Activated T-cell treated with anti-CD3 and anti-CD28 coated beads, Interleukin-2, amount 50 U/mL, for 4 hours (primary cell): ENCODE measurements at regions not wholly inside any gene's neighbourhood (a gene's known extent, or its start where the extent isn't known, plus 50 kb on each side); places are given as distances from the start of the nearest gene placed in this dataset.

ENCODE experiments used
- ATAC-seq, 2 donors: fragments of 200-7000 bp; cut with Tn5 transposase; one replicate each; pipeline ENCODE4 v1.10.0; 2021
- DNase-seq: peaks from one replicate; pipeline ENCODE4 v3.0.0-alpha.2; 2020
- H3K27me3 Mint-ChIP-seq: one replicate; pipeline ENCODE4 v1.8.0; 2021; ENCODE audit warnings: low read depth, mixed read lengths
- H3K36me3 Mint-ChIP-seq: one replicate; pipeline ENCODE4 v1.8.0; 2022; ENCODE audit warnings: mixed read lengths; ENCODE audit not compliant: insufficient read depth
- H3K4me1 Mint-ChIP-seq: one replicate; pipeline ENCODE4 v1.8.0; 2021; ENCODE audit warnings: low read depth, mixed read lengths
- H3K4me3 Mint-ChIP-seq: one replicate; pipeline ENCODE4 v1.8.0; 2021; ENCODE audit warnings: mild to moderate bottlenecking, moderate library complexity, mixed read lengths
- H3K9me3 Mint-ChIP-seq: one replicate; pipeline ENCODE4 v1.8.0; 2021; ENCODE audit warnings: mixed read lengths

DNA sequence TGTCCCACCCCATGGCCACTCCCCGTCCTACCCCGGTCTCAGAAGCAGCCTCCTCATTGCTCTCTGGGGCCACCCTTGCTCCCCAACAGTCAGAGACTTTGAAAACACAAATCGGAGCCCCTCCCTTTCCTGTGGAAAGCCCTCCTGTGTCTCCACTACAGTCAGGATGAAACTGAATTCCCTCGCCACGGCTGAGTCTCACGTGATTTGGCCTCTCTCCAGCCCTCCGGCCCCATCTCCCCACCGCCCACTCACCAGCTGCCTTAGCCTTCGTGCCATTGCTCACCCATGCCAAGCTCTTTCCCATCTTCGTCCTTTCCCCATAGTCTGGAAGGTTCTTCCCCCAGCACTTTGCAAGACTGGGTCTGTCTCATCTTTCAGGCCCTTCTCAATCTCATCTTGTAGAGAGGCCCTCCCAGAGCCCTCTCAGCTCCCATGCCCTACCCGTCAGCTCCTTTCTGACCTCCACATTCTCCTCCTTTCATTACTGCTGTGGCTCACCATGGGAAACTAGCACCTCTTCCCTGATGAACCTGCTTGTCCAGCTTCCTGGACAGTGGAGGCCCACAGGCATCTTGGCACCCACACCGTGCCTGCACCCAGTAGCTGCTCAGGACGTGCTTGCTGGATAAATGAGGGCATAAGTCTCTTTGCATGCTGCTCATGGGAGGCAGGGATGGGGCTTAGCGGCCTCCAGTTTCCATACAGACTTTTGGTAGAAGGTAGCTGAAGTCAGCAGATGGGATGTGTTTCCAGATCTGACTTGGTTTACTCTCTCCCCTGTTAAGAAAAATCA lies 126.4 kb upstream of the COL5A1 start:
- H3K27me3 Mint-ChIP-seq, result peaks cover 6% of the 10 kb centered on the region
- no peaks in the 10 kb centered on the region for H3K9me3 Mint-ChIP-seq
- no peak for DNase-seq
- H3K4me1 Mint-ChIP-seq, result no peaks in the 10 kb centered on the region
- no peaks in the 10 kb centered on the region for H3K36me3 Mint-ChIP-seq
- no peak for ATAC-seq
- no peak overlapping the region for H3K4me3 Mint-ChIP-seq

DNA sequence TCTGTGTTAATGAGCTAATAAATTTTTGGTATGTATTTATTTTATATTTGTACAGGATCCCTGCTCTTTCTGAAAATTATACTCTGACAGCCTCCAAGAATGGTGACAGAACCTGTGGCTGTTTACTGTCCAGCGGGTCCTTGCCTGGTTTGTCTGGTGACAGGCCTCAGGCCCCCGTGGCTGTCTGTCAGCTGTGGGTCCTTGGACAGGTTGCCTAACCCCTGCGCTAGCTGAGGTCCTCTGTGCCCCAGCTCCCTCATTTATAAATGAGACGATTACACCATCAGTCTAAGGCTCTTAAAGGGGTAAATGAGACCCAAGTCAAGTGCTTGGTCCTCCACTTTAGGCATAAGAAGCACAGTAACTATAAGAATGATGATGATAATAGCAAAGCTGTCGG lies 125.1 kb upstream of the COL5A1 start:
- ATAC-seq, result no peak
- Mint-ChIP-seq H3K4me3 (no peak overlapping the region), H3K4me1 (no peaks in the 10 kb centered on the region), H3K27me3 (peaks cover 6% of the 10 kb centered on the region), H3K36me3 (no peaks in the 10 kb centered on the region), H3K9me3 (peaks cover 4% of the 10 kb centered on the region)
- DNase-seq, result no peak

DNA sequence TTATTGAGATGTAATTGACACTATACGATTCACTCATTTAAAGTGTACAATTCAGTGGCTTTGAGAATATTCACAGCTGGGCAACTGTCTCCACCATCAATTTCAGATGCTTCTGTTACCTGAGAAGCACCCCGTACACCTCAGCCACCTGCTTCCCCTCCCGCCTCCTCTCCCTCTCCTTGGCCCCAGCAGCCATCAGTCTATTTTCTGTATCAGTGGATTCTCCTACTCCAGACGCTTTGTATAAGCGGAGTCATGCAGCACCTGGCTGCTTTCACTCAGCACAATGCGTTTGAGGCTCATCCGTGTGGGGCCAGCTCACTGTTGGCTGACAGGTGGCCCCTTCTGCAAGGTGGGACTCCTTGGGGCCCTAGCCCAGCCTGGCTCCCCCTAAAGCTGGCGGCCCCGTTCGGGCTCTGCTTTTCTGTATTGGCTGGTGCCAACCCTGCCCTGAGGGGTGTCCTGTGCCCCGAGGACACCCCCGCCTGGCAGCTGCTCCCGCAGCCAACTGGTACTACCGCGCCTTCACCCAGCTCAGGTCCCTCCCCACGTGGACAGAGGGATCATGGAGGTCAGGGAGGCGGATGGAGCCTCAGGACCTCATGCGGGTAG lies 124.4 kb upstream of the COL5A1 start:
- no peak for DNase-seq
- H3K36me3 Mint-ChIP-seq, result no peaks in the 10 kb centered on the region
- ATAC-seq, result no peak
- H3K4me3 Mint-ChIP-seq, result no peak overlapping the region
- peaks cover 6% of the 10 kb centered on the region for H3K27me3 Mint-ChIP-seq
- no peaks in the 10 kb centered on the region for H3K4me1 Mint-ChIP-seq
- peaks cover 4% of the 10 kb centered on the region for H3K9me3 Mint-ChIP-seq

DNA sequence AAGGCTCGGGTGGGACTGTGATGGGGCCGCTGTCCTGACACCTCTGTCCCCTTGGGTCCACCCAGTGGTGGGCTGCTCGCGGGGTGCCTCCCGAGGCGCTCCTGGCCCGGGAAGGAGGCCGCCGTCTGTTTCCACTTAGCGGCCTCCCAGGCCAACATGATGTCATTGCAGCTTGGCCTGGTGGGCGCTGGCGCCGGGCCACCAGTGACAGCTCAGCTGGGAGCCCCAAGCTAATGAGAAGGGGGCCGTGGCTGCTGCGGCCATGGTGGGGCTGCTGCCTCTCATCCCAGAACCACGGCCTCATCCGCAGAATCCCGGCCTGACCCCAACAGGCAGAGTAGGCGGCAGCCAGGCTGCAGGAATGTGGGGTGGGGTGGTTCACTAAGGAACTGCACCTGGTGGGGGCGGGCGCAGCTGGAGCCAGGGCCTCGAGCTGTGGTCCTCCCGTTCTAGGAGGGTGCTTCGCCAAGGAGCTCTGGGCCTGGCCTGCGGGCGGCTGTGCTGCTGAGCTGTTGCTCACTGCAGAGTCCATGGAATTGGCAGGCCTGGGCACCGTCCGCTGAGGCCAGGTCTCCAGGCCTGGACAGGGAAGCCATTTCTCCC lies 123.5 kb upstream of the COL5A1 start:
- no peak for ATAC-seq
- peaks cover 9% of the 10 kb centered on the region for H3K27me3 Mint-ChIP-seq
- no peak overlapping the region for H3K4me3 Mint-ChIP-seq
- no peaks in the 10 kb centered on the region for H3K4me1 Mint-ChIP-seq
- H3K9me3 Mint-ChIP-seq, result peaks cover 4% of the 10 kb centered on the region
- no peak for DNase-seq
- H3K36me3 Mint-ChIP-seq, result no peaks in the 10 kb centered on the region

DNA sequence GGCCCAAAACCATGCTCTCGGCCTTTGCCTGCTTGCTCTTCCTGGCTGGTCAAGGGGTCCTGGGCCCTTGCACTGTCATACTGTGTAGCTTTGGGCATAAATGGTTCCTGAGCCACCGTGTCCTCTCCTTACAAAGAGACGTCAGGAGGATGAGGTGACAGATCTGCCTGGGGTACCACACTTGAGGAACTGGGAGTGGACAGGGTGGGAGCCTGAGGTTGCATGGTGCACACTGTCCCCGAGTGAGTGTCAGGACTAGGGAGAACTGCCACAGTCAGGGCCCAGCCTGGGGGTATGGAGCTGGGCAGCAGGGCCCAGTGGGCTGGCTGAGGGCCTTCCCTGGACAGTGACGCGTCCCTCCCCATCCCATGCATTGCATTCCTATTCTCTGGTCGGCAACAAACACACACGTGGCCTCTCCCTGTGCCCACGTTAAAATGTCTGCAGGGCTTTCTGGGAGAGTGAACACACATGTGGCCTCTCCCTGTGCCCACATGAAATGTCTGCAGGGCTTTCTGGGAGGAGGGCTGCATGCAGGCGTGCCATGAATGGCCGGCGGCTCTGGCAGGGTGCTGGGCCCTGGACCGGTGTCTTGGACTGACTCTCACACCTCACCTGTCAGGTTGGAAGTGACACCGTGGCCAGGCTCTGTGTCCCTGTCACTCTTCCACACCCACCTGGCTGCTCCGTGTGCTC lies 122.1 kb upstream of the COL5A1 start:
- peaks cover 4% of the 10 kb centered on the region for H3K9me3 Mint-ChIP-seq
- DNase-seq (no peak), ATAC-seq (no peak)

DNA sequence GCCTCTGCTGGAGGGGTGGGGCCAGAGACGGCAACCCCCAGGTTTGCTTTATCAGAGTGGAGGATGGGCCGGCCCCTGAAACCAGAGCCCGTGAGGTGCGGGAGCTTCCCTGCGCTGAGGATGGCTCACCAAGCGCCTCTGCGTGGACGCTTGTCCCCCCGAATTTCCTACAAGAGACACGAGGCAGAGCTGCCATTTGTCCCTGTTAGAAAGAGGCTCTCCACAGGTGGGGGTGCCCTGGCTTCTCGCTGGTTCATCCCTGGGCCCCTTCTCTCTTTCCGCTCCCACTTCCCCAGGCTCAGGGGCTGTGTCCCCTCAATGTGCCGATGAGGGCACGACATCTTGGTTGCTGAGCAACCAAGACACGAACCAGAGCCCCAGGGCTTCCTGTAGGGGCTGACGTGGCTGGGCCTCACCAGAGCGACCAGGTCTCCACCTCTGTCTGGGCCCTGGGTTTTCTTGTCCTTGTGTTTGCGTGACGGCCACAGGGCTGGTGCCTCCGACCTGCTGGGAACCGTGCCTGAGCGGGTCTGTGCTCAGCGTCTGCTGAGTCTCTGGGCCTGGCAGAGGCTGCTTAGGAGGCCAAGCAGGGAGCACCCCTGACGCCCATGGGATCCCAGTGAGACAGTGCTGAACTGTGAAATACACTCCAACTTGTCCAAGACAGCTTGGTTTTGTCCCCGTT lies 119.6 kb upstream of the COL5A1 start:
- DNase-seq (no peak), ATAC-seq (no peak)
- peaks cover 4% of the 10 kb centered on the region for H3K9me3 Mint-ChIP-seq
- H3K27me3 Mint-ChIP-seq, result peaks cover 11% of the 10 kb centered on the region
- H3K4me1 Mint-ChIP-seq, result no peaks in the 10 kb centered on the region
- no peak overlapping the region for H3K4me3 Mint-ChIP-seq
- H3K36me3 Mint-ChIP-seq, result no peaks in the 10 kb centered on the region

More for the DNA sequence above, 122.1 kb upstream of the COL5A1 start:
- no peak overlapping the region for H3K4me3 Mint-ChIP-seq
- H3K36me3 Mint-ChIP-seq, result no peaks in the 10 kb centered on the region
- no peaks in the 10 kb centered on the region for H3K4me1 Mint-ChIP-seq
- peaks cover 12% of the 10 kb centered on the region for H3K27me3 Mint-ChIP-seq

DNA sequence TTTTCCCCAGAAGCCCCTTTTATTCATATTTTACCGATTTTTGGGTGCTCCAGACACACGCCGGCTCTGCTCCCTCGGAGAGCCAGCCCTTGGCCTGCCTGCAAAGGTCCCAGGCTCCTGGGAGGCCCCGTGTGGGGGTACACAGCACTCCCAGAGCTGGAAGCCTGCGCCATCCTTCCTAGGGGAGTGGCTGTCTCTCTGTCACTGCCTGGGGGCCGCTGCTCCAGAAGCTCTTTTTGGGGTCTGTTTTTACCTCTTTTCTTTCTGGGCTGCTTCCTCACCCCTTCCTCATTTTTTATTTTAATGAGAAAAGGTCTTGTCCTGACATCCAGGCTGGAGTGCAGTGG lies 119.1 kb upstream of the COL5A1 start:
- H3K36me3 Mint-ChIP-seq, result no peaks in the 10 kb centered on the region
- ATAC-seq (no peak), DNase-seq (no peak)
- H3K4me3 Mint-ChIP-seq, result no peak overlapping the region
- no peaks in the 10 kb centered on the region for H3K4me1 Mint-ChIP-seq
- H3K27me3 Mint-ChIP-seq, result peaks cover 13% of the 10 kb centered on the region
- peaks cover 4% of the 10 kb centered on the region for H3K9me3 Mint-ChIP-seq

DNA sequence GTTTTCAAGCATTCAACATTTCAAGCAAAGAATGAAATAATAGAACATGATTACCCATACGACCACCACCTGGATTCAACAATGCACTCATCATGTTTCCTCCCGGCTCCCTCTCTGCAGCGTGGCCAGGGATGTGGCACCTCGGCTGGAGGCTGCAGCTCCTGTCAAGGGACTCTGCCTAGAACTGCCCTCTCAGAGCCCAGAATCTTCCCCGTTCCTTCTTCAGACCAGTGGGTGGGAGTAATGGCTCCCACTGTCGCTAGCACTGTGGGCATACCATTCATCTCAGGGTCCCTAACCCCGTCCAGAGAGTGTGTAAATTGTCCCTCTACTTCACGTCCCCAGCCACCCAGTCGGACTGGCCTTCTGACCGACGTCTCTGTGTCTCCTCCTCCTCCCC lies 118.6 kb upstream of the COL5A1 start:
- peaks cover 4% of the 10 kb centered on the region for H3K9me3 Mint-ChIP-seq
- H3K4me3 Mint-ChIP-seq, result no peak overlapping the region
- DNase-seq, result no peak
- peaks cover 13% of the 10 kb centered on the region for H3K27me3 Mint-ChIP-seq
- no peaks in the 10 kb centered on the region for H3K4me1 Mint-ChIP-seq
- H3K36me3 Mint-ChIP-seq, result no peaks in the 10 kb centered on the region
- no peak for ATAC-seq

DNA sequence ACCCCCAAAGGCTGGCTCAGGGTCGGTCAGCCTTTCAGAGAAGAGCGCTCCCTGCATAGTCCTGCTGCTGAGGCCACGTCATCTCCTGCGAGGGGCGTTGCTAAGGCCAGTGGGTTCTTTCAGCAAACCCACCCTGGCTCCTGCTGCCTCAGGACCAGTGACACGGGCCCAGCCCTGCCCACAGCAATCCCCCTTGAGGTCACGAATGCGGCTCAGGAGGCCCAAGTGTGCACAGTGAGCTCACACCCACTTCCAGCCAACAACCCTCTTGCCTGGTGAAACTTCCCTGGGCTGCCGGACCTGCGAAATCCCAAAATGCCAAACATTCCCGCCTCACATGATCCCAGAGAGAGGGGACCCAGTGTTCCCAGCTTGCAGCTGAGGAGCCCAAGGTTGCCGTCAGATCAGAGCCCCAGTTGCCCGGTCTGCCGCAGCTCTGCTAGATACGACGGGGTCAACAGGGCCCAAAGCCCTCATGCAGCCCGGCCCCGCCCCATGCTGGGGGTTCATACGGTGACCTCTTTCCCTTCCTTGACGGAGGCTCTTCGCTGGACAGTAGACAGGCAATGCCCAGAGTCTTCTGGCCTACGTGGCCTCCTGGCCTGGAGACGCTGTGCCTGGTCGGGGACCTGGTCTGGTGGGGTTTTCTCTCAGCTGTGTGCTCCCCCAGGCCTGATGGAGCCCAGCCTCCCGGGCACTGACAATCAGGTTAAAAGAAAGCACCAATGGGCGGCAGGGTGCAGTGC lies 116.4 kb upstream of the COL5A1 start:
- DNase-seq, result peak; percentile 2
- Mint-ChIP-seq H3K4me1 (no peaks in the 10 kb centered on the region), H3K36me3 (no peaks in the 10 kb centered on the region), H3K4me3 (no peak overlapping the region), H3K27me3 (peaks cover 13% of the 10 kb centered on the region), H3K9me3 (peaks cover 7% of the 10 kb centered on the region)
- ATAC-seq, result no peak

DNA sequence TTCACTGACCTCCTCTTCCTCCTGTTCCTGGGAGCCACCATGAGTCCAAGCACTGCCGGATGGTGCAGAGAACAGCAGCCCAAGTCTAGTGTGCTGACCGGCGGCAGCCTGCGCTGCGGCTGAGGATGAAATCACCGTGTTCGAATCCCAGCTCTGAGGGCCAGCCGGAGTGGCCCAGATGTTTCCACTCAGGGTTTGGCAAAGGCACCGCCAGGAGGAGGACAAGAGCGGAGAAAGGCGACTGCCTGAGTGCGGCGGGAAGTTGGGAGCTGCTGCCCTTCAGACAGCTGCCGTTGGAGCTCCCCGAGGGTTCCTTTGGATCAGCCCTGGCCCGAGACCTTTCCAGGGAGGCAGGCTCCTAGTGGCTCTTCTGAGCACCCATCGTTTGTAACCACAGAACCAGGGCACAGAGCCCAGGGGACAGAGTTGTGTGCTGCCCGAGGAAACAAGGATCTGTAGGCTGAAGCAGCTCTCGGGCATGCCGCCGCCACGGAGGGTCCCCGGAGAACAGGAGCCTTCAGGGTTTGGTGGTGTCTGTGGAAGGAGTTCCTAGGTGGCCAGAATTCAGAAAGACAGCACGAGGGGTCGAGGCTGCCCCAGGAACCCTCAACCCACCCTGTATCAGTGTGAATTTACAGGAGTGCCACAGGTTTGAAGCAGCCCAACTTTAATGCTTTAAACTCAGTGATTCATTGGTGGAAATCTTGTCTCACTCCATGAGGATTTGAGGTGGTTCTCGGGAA lies 115.6 kb upstream of the COL5A1 start:
- peaks cover 12% of the 10 kb centered on the region for H3K9me3 Mint-ChIP-seq
- ATAC-seq, result no peak
- no peaks in the 10 kb centered on the region for H3K4me1 Mint-ChIP-seq
- DNase-seq, result no peak
- H3K27me3 Mint-ChIP-seq, result peaks cover 13% of the 10 kb centered on the region
- no peak overlapping the region for H3K4me3 Mint-ChIP-seq
- H3K36me3 Mint-ChIP-seq, result no peaks in the 10 kb centered on the region

DNA sequence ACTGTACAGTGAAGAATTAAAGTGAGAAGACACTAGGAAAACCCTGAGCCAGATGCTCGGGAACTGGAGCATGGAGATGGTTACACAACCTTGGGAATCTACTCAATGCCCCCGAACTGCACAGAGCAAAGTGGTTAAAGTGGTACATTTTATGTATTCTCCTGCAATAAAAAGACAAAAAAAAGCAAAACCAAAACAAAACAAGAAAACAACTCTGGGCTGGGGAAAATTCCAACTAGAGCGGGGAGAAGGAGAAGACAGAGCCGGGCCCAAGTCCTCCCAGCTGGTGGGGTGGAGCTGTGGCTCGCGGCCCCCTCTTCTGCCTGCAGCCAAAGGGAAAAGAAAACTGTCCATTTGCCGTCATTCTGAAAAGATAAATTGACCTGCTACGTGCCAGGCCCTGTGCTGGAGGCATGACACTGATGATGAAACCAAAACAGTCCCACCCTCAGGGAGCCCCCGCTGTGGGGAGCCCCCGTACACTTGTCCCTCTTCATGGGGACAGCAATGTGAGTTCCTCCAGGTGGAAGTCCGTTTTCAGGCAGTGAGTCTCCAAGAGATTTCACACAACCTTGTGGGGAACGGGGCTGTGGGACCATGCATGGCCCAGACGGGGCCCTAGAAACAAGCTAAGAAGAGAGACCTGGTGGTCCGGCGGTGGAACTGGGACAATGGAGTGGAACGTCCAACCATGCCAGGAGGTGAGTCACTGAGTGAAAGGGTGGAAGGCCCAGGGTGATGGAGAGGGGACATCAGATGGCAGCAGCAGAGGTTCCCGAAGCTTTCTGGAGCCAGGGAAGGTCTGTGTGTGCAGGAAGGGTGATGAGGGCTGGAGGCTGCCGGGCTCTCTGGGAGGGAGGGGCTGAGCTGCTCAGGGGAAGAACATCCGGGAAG lies 114.8 kb upstream of the COL5A1 start:
- ATAC-seq (no peak), DNase-seq (no peak)
- H3K36me3 Mint-ChIP-seq, result no peaks in the 10 kb centered on the region
- H3K4me1 Mint-ChIP-seq, result no peaks in the 10 kb centered on the region
- no peak overlapping the region for H3K4me3 Mint-ChIP-seq
- peaks cover 10% of the 10 kb centered on the region for H3K9me3 Mint-ChIP-seq
- H3K27me3 Mint-ChIP-seq, result peaks cover 13% of the 10 kb centered on the region

DNA sequence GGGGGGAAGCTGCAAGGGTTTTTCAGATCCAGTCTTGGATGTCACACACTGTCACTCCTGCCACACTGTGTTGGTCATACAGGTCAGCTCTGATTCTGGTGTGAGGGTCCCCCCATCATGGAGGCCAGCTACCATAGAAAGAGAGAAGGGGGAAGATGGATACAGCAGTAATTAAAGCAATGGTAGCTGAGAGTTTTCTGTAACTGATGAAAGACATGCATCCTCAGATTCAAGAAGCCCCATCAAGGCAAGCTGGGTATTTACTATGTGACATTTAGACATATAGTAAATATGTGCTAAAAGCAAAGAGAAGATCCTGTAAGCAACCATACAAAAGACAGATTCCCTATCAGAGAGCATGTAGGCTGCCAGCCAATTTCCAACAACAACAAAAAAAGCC lies 110.9 kb upstream of the COL5A1 start:
- no peaks in the 10 kb centered on the region for H3K4me1 Mint-ChIP-seq
- H3K9me3 Mint-ChIP-seq, result peaks cover 10% of the 10 kb centered on the region
- H3K4me3 Mint-ChIP-seq, result no peak overlapping the region
- no peaks in the 10 kb centered on the region for H3K36me3 Mint-ChIP-seq
- peaks cover 9% of the 10 kb centered on the region for H3K27me3 Mint-ChIP-seq
- ATAC-seq (no peak), DNase-seq (no peak)
